Caco-2 (cell line): ENCODE measurements at regions not wholly inside any gene's neighbourhood (a gene's known extent, or its start where the extent isn't known, plus 50 kb on each side); places are given as distances from the start of the nearest gene placed in this dataset.

Source experiments
- BruUV-seq: library from RNA; stranded (reverse); fragments of 400-500 nt; replicated peaks from 2 replicates; lab custom pipeline; 2021; lab: Mats Ljungman, UMichigan
- CTCF ChIA-PET: fragments of 300-600 bp; sonication (Branson Sonifier 250); formaldehyde crosslinking; loops from one replicate; lab custom pipeline; 2022; ENCODE audit warnings: antibody characterized with exemption; lab: Charles Lee
- POLR2A ChIA-PET: fragments of 300-600 bp; sonication (Branson Sonifier 250); formaldehyde crosslinking; loops from one replicate; lab custom pipeline; 2022; ENCODE audit warnings: antibody characterized with exemption; lab: Charles Lee
- DNase-seq, 2 experiments: peaks; one replicate each; pipeline versions ENCODE4 v3.0.0 to v3.0.0-alpha.2; 2020 to 2022
- H3K27me3 ChIP-seq: replicated peaks from 2 replicates; pipeline ENCODE4 v1.6.0; 2011; ENCODE audit warnings: low read length; ENCODE audit not compliant: control insufficient read depth, insufficient read depth
- H3K36me3 ChIP-seq: 2 replicates; pipeline ENCODE4 v1.5.1; 2011; ENCODE audit warnings: low read length; ENCODE audit not compliant: control insufficient read depth, insufficient read depth
- H3K4me1 ChIP-seq: fragments of 250-450 bp; sonication (Bioruptor Pico); 2 replicates; pipeline ENCODE4 v1.5.1; 2020; ENCODE audit warnings: mild to moderate bottlenecking
- H3K4me3 ChIP-seq: 2 replicates; pipeline ENCODE4 v1.5.1; 2011; ENCODE audit warnings: low read depth, mild to moderate bottlenecking, control low read depth, low read length
- H3K9me3 ChIP-seq: fragments of 250-450 bp; sonication (Bioruptor Pico); 2 replicates; pipeline ENCODE4 v1.5.1; 2020; ENCODE audit warnings: mild to moderate bottlenecking, moderate library complexity
- H3K27ac Mint-ChIP-seq: one replicate; pipeline ENCODE4 v1.8.0; 2022; ENCODE audit warnings: mixed read lengths; ENCODE audit not compliant: unreplicated experiment
- H3K27me3 Mint-ChIP-seq: one replicate; pipeline ENCODE4 v1.8.0; 2022; ENCODE audit warnings: mixed read lengths; ENCODE audit not compliant: insufficient read depth, unreplicated experiment
- H3K36me3 Mint-ChIP-seq: one replicate; pipeline ENCODE4 v1.8.0; 2022; ENCODE audit warnings: mild to moderate bottlenecking, mixed read lengths; ENCODE audit not compliant: insufficient read depth, unreplicated experiment
- H3K4me1 Mint-ChIP-seq: one replicate; pipeline ENCODE4 v1.8.0; 2022; ENCODE audit warnings: low read depth, mixed read lengths; ENCODE audit not compliant: unreplicated experiment
- H3K4me3 Mint-ChIP-seq: one replicate; pipeline ENCODE4 v1.8.0; 2022; ENCODE audit warnings: mild to moderate bottlenecking, moderate library complexity, mixed read lengths; ENCODE audit not compliant: unreplicated experiment
- H3K9me3 Mint-ChIP-seq: one replicate; pipeline ENCODE4 v1.8.0; 2022; ENCODE audit warnings: mixed read lengths; ENCODE audit not compliant: unreplicated experiment
- CTCF ChIP-seq, 2 experiments: fragments of 200-600 bp in 1 of 2; IDR thresholded peaks; 1 replicate in 1 of 2; 2 replicates in 1 of 2; pipeline versions ENCODE4 v1.5.1 to v1.8.0; 2011 to 2022; ENCODE audit warnings: antibody characterized with exemption in 1 of 2, control low read depth in 1 of 2, inconsistent platforms in 1 of 2, low read depth in 1 of 2, low read length in 1 of 2, mild to moderate bottlenecking in 1 of 2, moderate library complexity in 1 of 2; ENCODE audit not compliant: insufficient read depth in 1 of 2, severe bottlenecking in 1 of 2, unreplicated experiment in 1 of 2
- intact Hi-C: fragments of 100-400 bp; cut with micrococcal nuclease; formaldehyde crosslinking; loops from one replicate; pipeline ENCODE4 v1.10.0; 2022; ENCODE audit not compliant: unreplicated experiment

- POLR2A ChIA-PET, result no interaction called here
- no peak overlapping the region for H3K4me3 Mint-ChIP-seq
- no peak overlapping the region for H3K27ac Mint-ChIP-seq
- no peaks in the 10 kb centered on the region for H3K9me3 Mint-ChIP-seq
- H3K4me1 ChIP-seq, result no peaks in the 10 kb centered on the region
- H3K4me1 Mint-ChIP-seq, result no peaks in the 10 kb centered on the region
- intact Hi-C loops, result loop anchor here (5.0 kb wide), 2 partner anchors 392 to 497 kb away; partner anchors contain the start of gene SLITRK5
- no peak overlapping the region for H3K4me3 ChIP-seq
- peak; percentile 14 to 36 for TF ChIP-seq CTCF (IDR thresholded peaks at IDR 0.05; ENCODE audit: insufficient read depth in 1 of 2, low read depth in 1 of 2, low read length in 1 of 2, severe bottlenecking in 1 of 2, unreplicated experiment in 1 of 2)
- no peaks in the 10 kb centered on the region for H3K36me3 Mint-ChIP-seq
- H3K27me3 Mint-ChIP-seq, result peaks cover 4% of the 10 kb centered on the region
- CTCF ChIA-PET, result no interaction called here
- no TSS peak for BruUV-seq
- H3K36me3 ChIP-seq, result no peaks in the 10 kb centered on the region
- no peaks in the 10 kb centered on the region; the same call in 1 of the 2 replicates for H3K9me3 ChIP-seq
- DNase-seq, result no peak
- H3K27me3 ChIP-seq, result no peaks in the 10 kb centered on the region
Measured at GRCh38 chr13:87280139-87280538, 391.0 kb upstream of the SLITRK5 start.

- Histone ChIP-seq H3K4me1 (no peaks in the 10 kb centered on the region), H3K27me3 (no peaks in the 10 kb centered on the region), H3K9me3 (0 out of 2 replicates have a peak, but pooled peaks cover 5% of the 10 kb centered on the region), H3K4me3 (no peak overlapping the region), H3K36me3 (no peaks in the 10 kb centered on the region)
- ChIA-PET POLR2A (no interaction called here), CTCF (no interaction called here)
- no TSS peak for BruUV-seq
- H3K4me1 Mint-ChIP-seq, result no peaks in the 10 kb centered on the region
- DNase-seq, result no peak
- no peak overlapping the region for H3K4me3 Mint-ChIP-seq
- peaks cover 2% of the 10 kb centered on the region for H3K27me3 Mint-ChIP-seq
- no peaks in the 10 kb centered on the region for H3K9me3 Mint-ChIP-seq
- H3K27ac Mint-ChIP-seq, result no peak overlapping the region
- intact Hi-C loops, result no loop called here
- no peaks in the 10 kb centered on the region for H3K36me3 Mint-ChIP-seq
- TF ChIP-seq CTCF (IDR thresholded peaks at IDR 0.05; ENCODE audit: insufficient read depth in 1 of 2, low read depth in 1 of 2, low read length in 1 of 2, severe bottlenecking in 1 of 2, unreplicated experiment in 1 of 2), result no peak
Measured at GRCh38 chr13:87287721-87288120, 383.4 kb upstream of the SLITRK5 start.

DNA sequence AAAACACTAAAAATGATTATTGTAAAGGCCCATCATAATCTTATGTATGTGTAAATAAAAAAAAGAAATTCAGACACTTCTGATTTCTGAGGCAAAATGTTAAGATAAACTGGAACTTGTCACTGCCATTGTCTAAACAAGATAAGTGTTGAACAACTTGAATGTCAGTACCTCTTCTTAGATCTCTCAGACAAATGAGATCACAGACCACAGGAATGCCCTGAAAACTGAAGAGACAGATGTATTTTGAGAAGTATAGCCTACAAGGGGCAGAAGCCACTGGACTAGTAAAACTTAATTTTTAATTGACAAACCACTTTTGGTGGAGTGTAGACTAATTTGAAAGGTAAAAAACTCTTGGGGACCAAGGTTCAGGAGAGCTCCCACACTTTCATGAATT lies 375.5 kb upstream of the SLITRK5 start:
- H3K4me1 Mint-ChIP-seq, result no peaks in the 10 kb centered on the region
- peaks cover 5% of the 10 kb centered on the region for H3K27me3 Mint-ChIP-seq
- Histone ChIP-seq H3K9me3 (no peaks in the 10 kb centered on the region), H3K4me3 (no peak overlapping the region), H3K36me3 (no peaks in the 10 kb centered on the region), H3K4me1 (no peaks in the 10 kb centered on the region), H3K27me3 (no peaks in the 10 kb centered on the region)
- H3K27ac Mint-ChIP-seq, result no peak overlapping the region
- H3K9me3 Mint-ChIP-seq, result no peaks in the 10 kb centered on the region
- ChIA-PET POLR2A (no interaction called here), CTCF (no interaction called here)
- intact Hi-C loops, result no loop called here
- no peaks in the 10 kb centered on the region for H3K36me3 Mint-ChIP-seq
- H3K4me3 Mint-ChIP-seq, result no peak overlapping the region
- BruUV-seq, result no TSS peak
- DNase-seq, result no peak
- TF ChIP-seq CTCF (IDR thresholded peaks at IDR 0.05; ENCODE audit: insufficient read depth in 1 of 2, low read depth in 1 of 2, low read length in 1 of 2, severe bottlenecking in 1 of 2, unreplicated experiment in 1 of 2), result no peak
